HCT116 (cell line): ENCODE measurements at regions not wholly inside any gene's neighbourhood (a gene's known extent, or its start where the extent isn't known, plus 50 kb on each side); places are given as distances from the start of the nearest gene placed in this dataset.

ENCODE experiments used
- ATAC-seq: fragments of 200-7000 bp; cut with Tn5 transposase; 2 replicates; pipeline ENCODE4 v1.9.1; 2020; ENCODE audit warnings: mild to moderate bottlenecking, moderate library complexity
- BruUV-seq: library from RNA; stranded (reverse); fragments of 400-500 nt; replicated peaks from 2 replicates; lab custom pipeline; 2021; lab: Mats Ljungman, UMichigan
- CTCF ChIA-PET: fragments of 300-600 bp; sonication (Branson Sonifier 250); formaldehyde crosslinking; loops from one replicate; lab custom pipeline; 2021; ENCODE audit warnings: antibody characterized with exemption; lab: Charles Lee
- POLR2A ChIA-PET: fragments of 300-600, 350-600 bp; sonication (Branson Sonifier 250); formaldehyde crosslinking; loops from one replicate; lab custom pipeline; 2021; ENCODE audit warnings: antibody characterized with exemption; lab: Charles Lee
- RAD21 ChIA-PET, 2 experiments: fragments of 300-600 bp; sonication (Branson Sonifier 250); formaldehyde crosslinking; loops; one replicate each; lab custom pipeline; 2023; ENCODE audit warnings: low total read pairs in 2 of 2; ENCODE audit not compliant: uncharacterized antibody in 2 of 2, unreplicated experiment in 2 of 2, low non-redundant PET in 1 of 2; lab: Charles Lee
- DNase-seq: peaks from one replicate; pipeline ENCODE4 v3.0.0-alpha.2; 2010; ENCODE audit warnings: low read depth, low spot score
- H2AFZ ChIP-seq: fragments of 200-600 bp; shearing (Covaris generic), sonication (generic); 2 replicates; pipeline ENCODE4 v1.6.1; 2017; ENCODE audit warnings: low read depth, mixed run types, mixed read lengths, antibody characterized with exemption, low read length; ENCODE audit not compliant: poor library complexity, severe bottlenecking
- H3K27ac ChIP-seq: 2 replicates; pipeline ENCODE4 v1.5.1; 2012; ENCODE audit warnings: low read depth, low read length
- H3K27me3 ChIP-seq: fragments of 200-600 bp; sonication (generic); 2 replicates; pipeline ENCODE4 v1.6.1; 2016; ENCODE audit warnings: mixed run types, low read length, mixed read lengths; ENCODE audit not compliant: insufficient read depth
- H3K36me3 ChIP-seq, 2 experiments: fragments of 200-500 bp in 1 of 2; fragments of 200-600 bp in 1 of 2; sonication (Bioruptor generic) in 1 of 2; sonication (generic) in 1 of 2; 2 replicates each; pipeline versions ENCODE4 v1.5.1 to v1.6.1; 2014 to 2016; ENCODE audit warnings: low read length in 2 of 2, inconsistent platforms in 1 of 2, mixed read lengths in 1 of 2, mixed run types in 1 of 2; ENCODE audit not compliant: insufficient read depth in 2 of 2, control insufficient read depth in 1 of 2
- H3K4me1 ChIP-seq, 2 experiments: fragments of 200-600 bp in 1 of 2; sonication (generic) in 1 of 2; 2 replicates each; pipeline versions ENCODE4 v1.5.1 to v1.6.1; 2012 to 2017; ENCODE audit warnings: low read length in 2 of 2, inconsistent platforms in 1 of 2, mild to moderate bottlenecking in 1 of 2, mixed read lengths in 1 of 2, mixed run types in 1 of 2, moderate library complexity in 1 of 2; ENCODE audit not compliant: insufficient read depth in 2 of 2, control insufficient read depth in 1 of 2
- H3K4me2 ChIP-seq: fragments of 200-600 bp; sonication (generic); 2 replicates; pipeline ENCODE4 v1.6.1; 2017; ENCODE audit warnings: mixed run types, low read length, mixed read lengths
- H3K4me3 ChIP-seq, 2 experiments: fragments of 200-600 bp in 1 of 2; sonication (generic) in 1 of 2; replicated peaks in 1 of 2; 2 replicates each; pipeline ENCODE4 v1.5.1; 2011 to 2016; ENCODE audit warnings: low read length in 2 of 2, control low read depth in 1 of 2, low read depth in 1 of 2, mild to moderate bottlenecking in 1 of 2, mixed read lengths in 1 of 2, mixed run types in 1 of 2
- H3K79me2 ChIP-seq: fragments of 200-600 bp; sonication (generic); 2 replicates; pipeline ENCODE4 v1.6.1; 2017; ENCODE audit warnings: mild to moderate bottlenecking, mixed run types, low read length, moderate library complexity, mixed read lengths; ENCODE audit not compliant: insufficient read depth
- H3K9ac ChIP-seq: fragments of 200-600 bp; sonication (generic); 2 replicates; pipeline ENCODE4 v1.6.1; 2016; ENCODE audit warnings: low read length, mixed read lengths
- H3K9me2 ChIP-seq: fragments of 200-600 bp; sonication (generic), shearing (Covaris generic); 2 replicates; pipeline ENCODE4 v1.6.1; 2017; ENCODE audit warnings: mixed run types, mild to moderate bottlenecking, moderate library complexity; ENCODE audit not compliant: insufficient read depth
- H3K9me3 ChIP-seq, 2 experiments: fragments of 200-500 bp in 1 of 2; fragments of 200-600 bp in 1 of 2; sonication (Bioruptor generic) in 1 of 2; sonication (generic) in 1 of 2; 2 replicates each; pipeline ENCODE4 v1.6.1; 2014 to 2017; ENCODE audit warnings: low read length in 2 of 2, mixed read lengths in 2 of 2, inconsistent platforms in 1 of 2, low read depth in 1 of 2, mild to moderate bottlenecking in 1 of 2, mixed run types in 1 of 2, moderate library complexity in 1 of 2; ENCODE audit not compliant: control insufficient read depth in 1 of 2, insufficient read depth in 1 of 2
- H4K20me1 ChIP-seq: fragments of 200-600 bp; sonication (generic), shearing (Covaris generic); 2 replicates; pipeline ENCODE4 v1.6.1; 2017; ENCODE audit warnings: mixed run types, mild to moderate bottlenecking, moderate library complexity; ENCODE audit not compliant: insufficient read depth
- CBX3 ChIP-seq: IDR thresholded peaks from 2 replicates; pipeline ENCODE4 v1.6.1; 2012; ENCODE audit warnings: low read depth
- CEBPB ChIP-seq: IDR thresholded peaks from 2 replicates; pipeline ENCODE4 v1.6.1; 2012; ENCODE audit warnings: low read depth
- CTCF ChIP-seq, 3 experiments: fragments of 200-600 bp in 1 of 3; sonication (generic) in 1 of 3; IDR thresholded peaks in 2 of 3; conservative IDR thresholded peaks in 1 of 3; 2 replicates each; pipeline ENCODE4 v1.5.1; 2012 to 2017; ENCODE audit warnings: low read depth in 2 of 3, low read length in 2 of 3, antibody characterized with exemption in 1 of 3, borderline replicate concordance in 1 of 3, control low read depth in 1 of 3, mild to moderate bottlenecking in 1 of 3, mixed read lengths in 1 of 3, mixed run types in 1 of 3, moderate library complexity in 1 of 3; ENCODE audit not compliant: insufficient read depth in 1 of 3
- EGR1 ChIP-seq: IDR thresholded peaks from 2 replicates; pipeline ENCODE4 v1.6.1; 2012; ENCODE audit warnings: low read depth
- ELF1 ChIP-seq: IDR thresholded peaks from 2 replicates; pipeline ENCODE4 v1.6.1; 2012; ENCODE audit warnings: low read depth, borderline replicate concordance
- EZH2 ChIP-seq: fragments of 200-600 bp; sonication (generic); IDR thresholded peaks from 2 replicates; pipeline ENCODE4 v1.6.1; 2017; ENCODE audit warnings: antibody characterized with exemption, mixed run types
- EZH2phosphoT487 ChIP-seq: fragments of 200-600 bp; IDR thresholded peaks from 2 replicates; pipeline ENCODE4 v1.6.1; 2018; ENCODE audit warnings: antibody characterized with exemption, borderline replicate concordance
- FOSL1 ChIP-seq: IDR thresholded peaks from 2 replicates; pipeline ENCODE4 v1.6.1; 2012; ENCODE audit warnings: low read depth
- MAX ChIP-seq: IDR thresholded peaks from 2 replicates; pipeline ENCODE4 v1.6.1; 2012
- POLR2A ChIP-seq: IDR thresholded peaks from 2 replicates; pipeline ENCODE4 v1.7.0; 2011; ENCODE audit warnings: borderline replicate concordance; ENCODE audit not compliant: insufficient read depth, insufficient read length; ENCODE audit errors: extremely low read depth
- POLR2AphosphoS5 ChIP-seq: IDR thresholded peaks from 2 replicates; pipeline ENCODE4 v1.6.1; 2011; ENCODE audit warnings: mild to moderate bottlenecking, low read depth, low read length, moderate library complexity
- RAD21 ChIP-seq: IDR thresholded peaks from 2 replicates; pipeline ENCODE4 v1.6.1; 2012; ENCODE audit warnings: low read depth, mild to moderate bottlenecking
- SIN3A ChIP-seq: IDR thresholded peaks from 2 replicates; pipeline ENCODE4 v1.6.1; 2012; ENCODE audit warnings: low read depth
- SP1 ChIP-seq: IDR thresholded peaks from 2 replicates; pipeline ENCODE4 v1.6.1; 2012; ENCODE audit warnings: low read depth
- TCF7L2 ChIP-seq: IDR thresholded peaks from 2 replicates; pipeline ENCODE4 v1.7.0; 2011; ENCODE audit warnings: borderline replicate concordance, inconsistent platforms; ENCODE audit not compliant: insufficient read depth, insufficient read length; ENCODE audit errors: extremely low read depth
- ZBTB33 ChIP-seq: IDR thresholded peaks from 2 replicates; pipeline ENCODE4 v1.6.1; 2011; ENCODE audit warnings: mild to moderate bottlenecking, low read length, moderate library complexity; ENCODE audit not compliant: insufficient replicate concordance; ENCODE audit errors: extremely low read depth
- ZNF274 ChIP-seq: fragments of 200-500 bp; sonication (Bioruptor generic); IDR thresholded peaks from 2 replicates; pipeline ENCODE4 v1.6.1; 2014; ENCODE audit warnings: mild to moderate bottlenecking, low read depth, low read length, inconsistent platforms
- intact Hi-C: fragments of 100-400 bp; cut with micrococcal nuclease; formaldehyde crosslinking; loops from 2 replicates; pipeline ENCODE4 v1.10.0; 2022

DNA sequence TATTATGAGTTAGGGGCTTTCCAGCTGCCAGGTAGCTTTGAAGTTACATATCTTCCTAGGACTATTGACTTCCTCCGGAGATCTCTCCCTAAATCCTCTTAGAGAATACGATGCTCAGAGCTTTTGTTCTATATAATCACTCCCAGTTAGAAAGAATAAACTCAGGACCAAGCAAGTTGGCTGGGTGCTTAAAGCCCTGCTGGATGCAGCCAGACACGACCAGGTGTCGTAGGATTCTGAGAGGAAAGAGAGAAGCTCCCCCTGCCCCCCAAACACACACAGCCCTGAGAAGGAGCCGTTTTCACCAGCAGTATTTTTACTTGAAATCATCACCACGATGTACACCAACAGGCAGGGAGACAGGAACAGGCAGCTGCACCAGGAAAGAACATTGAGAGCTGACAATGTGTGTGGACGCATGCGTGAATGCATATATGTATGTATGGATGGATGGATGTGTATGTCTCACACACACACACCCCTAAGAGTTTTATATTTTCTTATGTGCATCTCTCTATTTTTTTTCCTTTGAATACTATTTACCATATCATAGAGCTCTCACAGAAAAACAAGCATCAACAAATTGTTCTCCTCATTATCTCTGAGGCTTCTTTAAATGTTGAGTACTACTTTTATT lies 382.6 kb downstream of the EPHA4 start:
- Histone ChIP-seq H3K9me3 (no peaks in the 10 kb centered on the region), H3K4me3 (no peak overlapping the region)
- RAD21 ChIA-PET: no interaction called here
- TF ChIP-seq SIN3A: no peak
- TF ChIP-seq POLR2A: no peak
- TF ChIP-seq SP1: no peak
- no peak for TF ChIP-seq RAD21
- TF ChIP-seq EZH2: no peak
- no peak for TF ChIP-seq CEBPB
- TF ChIP-seq POLR2AphosphoS5: no peak
- TF ChIP-seq EGR1: no peak
- TF ChIP-seq ZBTB33: no peak
- TF ChIP-seq ELF1: no peak
- TF ChIP-seq MAX: no peak
- no peak for TF ChIP-seq FOSL1
- no peak for TF ChIP-seq ZNF274
- TF ChIP-seq CBX3: no peak
- TF ChIP-seq EZH2phosphoT487: no peak
- no peak for TF ChIP-seq CTCF (IDR thresholded peaks at IDR 0.05 in 2 of 3, conservative IDR thresholded peaks at IDR 0.05 in 1 of 3; ENCODE audit: borderline replicate concordance in 1 of 3, insufficient read depth in 1 of 3, low read depth in 2 of 3, low read length in 2 of 3)
- TF ChIP-seq TCF7L2: no peak
- TF ChIP-seq, all 23 proteins: peak for 0
- Histone ChIP-seq H3K79me2 (no peaks in the 10 kb centered on the region), H3K9ac (no peak overlapping the region), H3K27ac (no peak overlapping the region), H2AFZ (no peak overlapping the region), H4K20me1 (no peaks in the 10 kb centered on the region), H3K36me3 (no peaks in the 10 kb centered on the region), H3K27me3 (peaks cover 17% of the 10 kb centered on the region), H3K4me2 (no peak overlapping the region), H3K9me2 (no peaks in the 10 kb centered on the region), H3K4me1 (no peaks in the 10 kb centered on the region)
- POLR2A ChIA-PET: no interaction called here
- DNase-seq (no peak), ATAC-seq (no peak)
- intact Hi-C loops: no loop called here
- CTCF ChIA-PET: no interaction called here
- BruUV-seq: no TSS peak
